ENCODE measurements at regions not wholly inside any gene's neighbourhood (a gene's known extent, or its start where the extent isn't known, plus 50 kb on each side); places are given as distances from the start of the nearest gene placed in this dataset.

DNA sequence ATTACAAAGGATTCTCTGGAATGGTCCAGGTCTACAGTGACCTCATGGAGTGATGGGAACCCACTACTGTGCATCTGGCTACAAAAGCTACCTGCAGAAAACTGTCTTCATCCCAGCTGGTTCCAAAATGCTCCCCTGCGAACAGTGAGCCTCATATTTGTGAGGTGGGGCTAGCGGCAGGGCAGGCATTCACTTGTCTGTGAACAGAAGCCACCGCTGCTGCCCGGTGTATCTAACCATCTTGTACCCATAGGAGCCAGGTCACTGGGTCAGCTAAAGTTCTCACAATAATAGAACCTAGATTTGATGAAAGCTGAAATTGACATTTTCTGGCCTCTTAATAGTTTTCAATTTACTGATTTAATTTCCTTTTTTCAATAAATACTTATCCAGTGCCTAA, 150.7 kb downstream of the KLF13 start:
- BruUV-seq (replicated peaks) = no TSS peak
- in situ Hi-C loops (cut with HindIII; ENCODE audit: extremely low pct_ligation_motif_present, low pct_unique_long_range_greater_than_20kb) = no loop called here
- CTCF ChIA-PET (ENCODE audit: low intra/inter-chr PET ratio, low total read pairs) = no interaction called here
- FAIRE-seq = no peak
- H3K79me2 ChIP-seq (ENCODE audit: insufficient read depth, low read length) = no peaks in the 10 kb centered on the region
- H3K4me2 ChIP-seq (ENCODE audit: low read depth, low read length) = no peak overlapping the region
- H3K4me3 ChIP-seq (replicated peaks in 1 of 3; ENCODE audit: insufficient read depth in 1 of 3, low read depth in 2 of 3, low read length in 3 of 3) = no peak overlapping the region
- 34% methylated on average over 4 of the region's 4 CpGs for WGBS (ENCODE audit: low lambda C conversion rate)
- no peaks in the 10 kb centered on the region for H3K9me3 ChIP-seq (ENCODE audit: low read length)
- H3K27me3 ChIP-seq (ENCODE audit: control insufficient read depth in 1 of 2, insufficient read depth in 2 of 2, low read length in 2 of 2) = peaks cover 0 to 20% of the 10 kb centered on the region in 2 experiments; a peak in 3 of 5 replicates
- no peak overlapping the region for H3K27ac ChIP-seq (ENCODE audit: extremely low read length, insufficient read depth, low read length)
- intact Hi-C loops (cut with micrococcal nuclease; ENCODE audit: unreplicated experiment) = no loop called here
- ATAC-seq = no peak
- H3K36me3 ChIP-seq (replicated peaks in 1 of 2; ENCODE audit: control insufficient read depth in 1 of 2, insufficient read depth in 2 of 2, low read length in 2 of 2) = no peaks in the 10 kb centered on the region
- no peak for DNase-seq (ENCODE audit: low spot score)
- H3K4me1 ChIP-seq (ENCODE audit: insufficient read depth, low read length) = no peaks in the 10 kb centered on the region
- H4K20me1 ChIP-seq (ENCODE audit: insufficient read depth, low read length) = no peaks in the 10 kb centered on the region
- no peak overlapping the region for H3K9ac ChIP-seq (ENCODE audit: insufficient read depth, low read depth, low read length)
- no peak overlapping the region for H2AFZ ChIP-seq (ENCODE audit: low read length)
- POLR2A ChIA-PET = no interaction called here
- TF ChIP-seq ZEB1 (IDR thresholded peaks at IDR 0.05; ENCODE audit: insufficient replicate concordance, low read depth) (no peak), ZNF264 (CRISPR knock-in tag; IDR thresholded peaks at IDR 0.05) (no peak), CAMTA2 (CRISPR knock-in tag; IDR thresholded peaks at IDR 0.05; ENCODE audit: borderline replicate concordance) (no peak), CBFB (CRISPR knock-in tag; IDR thresholded peaks at IDR 0.05) (no peak), BCL6 (CRISPR knock-in tag; IDR thresholded peaks at IDR 0.05) (no peak), ZNF20 (CRISPR knock-in tag; IDR thresholded peaks at IDR 0.05) (no peak), ZNF331 (CRISPR knock-in tag; IDR thresholded peaks at IDR 0.05) (no peak), EHMT2 (IDR thresholded peaks at IDR 0.05; ENCODE audit: borderline replicate concordance, low read depth, low read length) (no peak), EED (CRISPR knock-in tag; IDR thresholded peaks at IDR 0.05) (no peak), PAF1 (CRISPR knock-in tag; IDR thresholded peaks at IDR 0.05) (no peak), ZNF546 (CRISPR knock-in tag; conservative IDR thresholded peaks at IDR 0.05) (no peak), ZNF746 (CRISPR knock-in tag; IDR thresholded peaks at IDR 0.05) (no peak), POGZ (CRISPR knock-in tag; IDR thresholded peaks at IDR 0.05) (no peak)
- TF ChIP-seq, protein P1, sequence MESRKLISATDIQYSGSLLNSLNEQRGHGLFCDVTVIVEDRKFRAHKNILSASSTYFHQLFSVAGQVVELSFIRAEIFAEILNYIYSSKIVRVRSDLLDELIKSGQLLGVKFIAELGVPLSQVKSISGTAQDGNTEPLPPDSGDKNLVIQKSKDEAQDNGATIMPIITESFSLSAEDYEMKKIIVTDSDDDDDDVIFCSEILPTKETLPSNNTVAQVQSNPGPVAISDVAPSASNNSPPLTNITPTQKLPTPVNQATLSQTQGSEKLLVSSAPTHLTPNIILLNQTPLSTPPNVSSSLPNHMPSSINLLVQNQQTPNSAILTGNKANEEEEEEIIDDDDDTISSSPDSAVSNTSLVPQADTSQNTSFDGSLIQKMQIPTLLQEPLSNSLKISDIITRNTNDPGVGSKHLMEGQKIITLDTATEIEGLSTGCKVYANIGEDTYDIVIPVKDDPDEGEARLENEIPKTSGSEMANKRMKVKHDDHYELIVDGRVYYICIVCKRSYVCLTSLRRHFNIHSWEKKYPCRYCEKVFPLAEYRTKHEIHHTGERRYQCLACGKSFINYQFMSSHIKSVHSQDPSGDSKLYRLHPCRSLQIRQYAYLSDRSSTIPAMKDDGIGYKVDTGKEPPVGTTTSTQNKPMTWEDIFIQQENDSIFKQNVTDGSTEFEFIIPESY (CRISPR knock-in tag; IDR thresholded peaks at IDR 0.05) = no peak
- TF ChIP-seq, protein P2, sequence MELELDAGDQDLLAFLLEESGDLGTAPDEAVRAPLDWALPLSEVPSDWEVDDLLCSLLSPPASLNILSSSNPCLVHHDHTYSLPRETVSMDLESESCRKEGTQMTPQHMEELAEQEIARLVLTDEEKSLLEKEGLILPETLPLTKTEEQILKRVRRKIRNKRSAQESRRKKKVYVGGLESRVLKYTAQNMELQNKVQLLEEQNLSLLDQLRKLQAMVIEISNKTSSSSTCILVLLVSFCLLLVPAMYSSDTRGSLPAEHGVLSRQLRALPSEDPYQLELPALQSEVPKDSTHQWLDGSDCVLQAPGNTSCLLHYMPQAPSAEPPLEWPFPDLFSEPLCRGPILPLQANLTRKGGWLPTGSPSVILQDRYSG (CRISPR knock-in tag; IDR thresholded peaks at IDR 0.05) = no peak
- TF ChIP-seq, protein P3, sequence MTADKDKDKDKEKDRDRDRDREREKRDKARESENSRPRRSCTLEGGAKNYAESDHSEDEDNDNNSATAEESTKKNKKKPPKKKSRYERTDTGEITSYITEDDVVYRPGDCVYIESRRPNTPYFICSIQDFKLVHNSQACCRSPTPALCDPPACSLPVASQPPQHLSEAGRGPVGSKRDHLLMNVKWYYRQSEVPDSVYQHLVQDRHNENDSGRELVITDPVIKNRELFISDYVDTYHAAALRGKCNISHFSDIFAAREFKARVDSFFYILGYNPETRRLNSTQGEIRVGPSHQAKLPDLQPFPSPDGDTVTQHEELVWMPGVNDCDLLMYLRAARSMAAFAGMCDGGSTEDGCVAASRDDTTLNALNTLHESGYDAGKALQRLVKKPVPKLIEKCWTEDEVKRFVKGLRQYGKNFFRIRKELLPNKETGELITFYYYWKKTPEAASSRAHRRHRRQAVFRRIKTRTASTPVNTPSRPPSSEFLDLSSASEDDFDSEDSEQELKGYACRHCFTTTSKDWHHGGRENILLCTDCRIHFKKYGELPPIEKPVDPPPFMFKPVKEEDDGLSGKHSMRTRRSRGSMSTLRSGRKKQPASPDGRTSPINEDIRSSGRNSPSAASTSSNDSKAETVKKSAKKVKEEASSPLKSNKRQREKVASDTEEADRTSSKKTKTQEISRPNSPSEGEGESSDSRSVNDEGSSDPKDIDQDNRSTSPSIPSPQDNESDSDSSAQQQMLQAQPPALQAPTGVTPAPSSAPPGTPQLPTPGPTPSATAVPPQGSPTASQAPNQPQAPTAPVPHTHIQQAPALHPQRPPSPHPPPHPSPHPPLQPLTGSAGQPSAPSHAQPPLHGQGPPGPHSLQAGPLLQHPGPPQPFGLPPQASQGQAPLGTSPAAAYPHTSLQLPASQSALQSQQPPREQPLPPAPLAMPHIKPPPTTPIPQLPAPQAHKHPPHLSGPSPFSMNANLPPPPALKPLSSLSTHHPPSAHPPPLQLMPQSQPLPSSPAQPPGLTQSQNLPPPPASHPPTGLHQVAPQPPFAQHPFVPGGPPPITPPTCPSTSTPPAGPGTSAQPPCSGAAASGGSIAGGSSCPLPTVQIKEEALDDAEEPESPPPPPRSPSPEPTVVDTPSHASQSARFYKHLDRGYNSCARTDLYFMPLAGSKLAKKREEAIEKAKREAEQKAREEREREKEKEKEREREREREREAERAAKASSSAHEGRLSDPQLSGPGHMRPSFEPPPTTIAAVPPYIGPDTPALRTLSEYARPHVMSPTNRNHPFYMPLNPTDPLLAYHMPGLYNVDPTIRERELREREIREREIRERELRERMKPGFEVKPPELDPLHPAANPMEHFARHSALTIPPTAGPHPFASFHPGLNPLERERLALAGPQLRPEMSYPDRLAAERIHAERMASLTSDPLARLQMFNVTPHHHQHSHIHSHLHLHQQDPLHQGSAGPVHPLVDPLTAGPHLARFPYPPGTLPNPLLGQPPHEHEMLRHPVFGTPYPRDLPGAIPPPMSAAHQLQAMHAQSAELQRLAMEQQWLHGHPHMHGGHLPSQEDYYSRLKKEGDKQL (CRISPR knock-in tag; IDR thresholded peaks at IDR 0.05; ENCODE audit: low read depth) = no peak

Measured in HepG2 (cell line).